Prostate gland (tissue), 2 donors: ENCODE measurements at regions not wholly inside any gene's neighbourhood (a gene's known extent, or its start where the extent isn't known, plus 50 kb on each side); places are given as distances from the start of the nearest gene placed in this dataset.

ENCODE experiments used
- CTCF ChIP-seq, 4 experiments: fragments of 200-600 bp in 2 of 4; fragments of 450-650 bp in 2 of 4; sonication (generic) in 2 of 4; IDR thresholded peaks; 1 replicate in 3 of 4; 2 replicates in 1 of 4; pipeline ENCODE4 v1.5.1; 2016 to 2019; ENCODE audit warnings: antibody characterized with exemption in 4 of 4, mild to moderate bottlenecking in 2 of 4, moderate library complexity in 2 of 4
- POLR2A ChIP-seq: fragments of 450-650 bp; IDR thresholded peaks from one replicate; pipeline ENCODE4 v1.6.1; 2016; ENCODE audit warnings: antibody characterized with exemption, mild to moderate bottlenecking
- POLR2AphosphoS5 ChIP-seq: sonication (generic); formaldehyde crosslinking; IDR thresholded peaks from one replicate; pipeline ENCODE4 v1.6.1; 2017; ENCODE audit warnings: antibody characterized with exemption

- TF ChIP-seq POLR2A (no peak), POLR2AphosphoS5 (no peak), CTCF (IDR thresholded peaks at IDR 0.05) (no peak)
These were observed 156.9 kb downstream of the PRELID2 start for GRCh38 chr5:145678255-145678654.
